K562 (cell line): ENCODE measurements at regions not wholly inside any gene's neighbourhood (a gene's known extent, or its start where the extent isn't known, plus 50 kb on each side); places are given as distances from the start of the nearest gene placed in this dataset.

Source experiments
- ATAC-seq: fragments of 200-7000 bp; cut with Tn5 transposase; 3 replicates; pipeline ENCODE4 v1.9.1; 2020; ENCODE audit warnings: moderate library complexity
- BruUV-seq: library from RNA; stranded (reverse); fragments of 400-500 nt; replicated peaks from 2 replicates; lab custom pipeline; 2021; lab: Mats Ljungman, UMichigan
- CTCF ChIA-PET: fragments of 300-600 bp; formaldehyde crosslinking; extraction: SDS; loops from one replicate; lab custom pipeline; 2021; ENCODE audit warnings: low intra/inter-chr PET ratio; lab: Yijun Ruan, JAX
- POLR2A ChIA-PET: fragments of 300-600, 350-650 bp; sonication (Branson Sonifier 250); formaldehyde crosslinking; extraction: SDS; loops from one replicate; lab custom pipeline; 2021; ENCODE audit warnings: antibody characterized with exemption, inconsistent platforms; lab: Yijun Ruan, JAX
- DNase-seq, 4 experiments: peaks; one replicate each; pipeline versions ENCODE4 v3.0.0 to v3.0.0-alpha.2; 2011 to 2018; ENCODE audit warnings: low spot score in 3 of 4, mixed read lengths in 3 of 4; ENCODE audit errors: extremely low read depth in 1 of 4
- FAIRE-seq: peaks from 2 replicates; lab custom pipeline; 2011; peaks lifted over from hg19 to GRCh38; lab: Jason Lieb, UNC
- H2AFZ ChIP-seq: 2 replicates; pipeline ENCODE4 v1.6.0; 2011; ENCODE audit warnings: low read depth, low read length, control low read depth, inconsistent platforms
- H3K27ac ChIP-seq: fragments of 200-600 bp; 3 replicates; pipeline ENCODE4 v1.8.0; 2011; ENCODE audit warnings: low read depth, mild to moderate bottlenecking, control low read depth, inconsistent platforms, low read length, moderate library complexity, mixed read lengths; ENCODE audit errors: extremely low read depth
- H3K27me3 ChIP-seq, 2 experiments: fragments of 300-600 bp in 1 of 2; 2 replicates in 1 of 2; 3 replicates in 1 of 2; pipeline versions ENCODE4 v1.6.0 to v1.8.0; 2011; ENCODE audit warnings: inconsistent platforms in 2 of 2, low read length in 2 of 2, mild to moderate bottlenecking in 1 of 2, mixed read lengths in 1 of 2, moderate library complexity in 1 of 2; ENCODE audit not compliant: control insufficient read depth in 2 of 2, insufficient read depth in 2 of 2
- H3K36me3 ChIP-seq: fragments of 300-600 bp; 3 replicates; pipeline ENCODE4 v1.8.0; 2011; ENCODE audit warnings: mild to moderate bottlenecking, low read length, inconsistent platforms; ENCODE audit not compliant: control insufficient read depth, insufficient read depth
- H3K4me1 ChIP-seq, 2 experiments: fragments of 200-600 bp in 1 of 2; replicated peaks in 1 of 2; 2 replicates in 1 of 2; 3 replicates in 1 of 2; pipeline versions ENCODE4 v1.5.1 to v1.8.0; 2011; ENCODE audit warnings: inconsistent platforms in 2 of 2, low read length in 2 of 2, mild to moderate bottlenecking in 1 of 2, mixed read lengths in 1 of 2, moderate library complexity in 1 of 2; ENCODE audit not compliant: control insufficient read depth in 2 of 2, insufficient read depth in 2 of 2
- H3K4me2 ChIP-seq: 2 replicates; pipeline ENCODE4 v1.6.1; 2011; ENCODE audit warnings: low read length, control low read depth, inconsistent platforms, mixed read lengths; ENCODE audit not compliant: insufficient read depth
- H3K4me3 ChIP-seq: fragments of 200-600 bp; sonication (generic), shearing (Covaris generic); 2 replicates; pipeline ENCODE4 v1.5.1; 2016; ENCODE audit warnings: control low read depth, inconsistent platforms
- H3K79me2 ChIP-seq: fragments of 200-600 bp; 3 replicates; pipeline ENCODE4 v1.8.0; 2011; ENCODE audit warnings: low read length, inconsistent platforms; ENCODE audit not compliant: control insufficient read depth, insufficient read depth
- H3K9ac ChIP-seq, 2 experiments: 2 replicates each; pipeline versions ENCODE4 v1.6.0 to v1.6.1; 2011; ENCODE audit warnings: low read depth in 2 of 2, low read length in 2 of 2, control low read depth in 1 of 2, inconsistent platforms in 1 of 2, mild to moderate bottlenecking in 1 of 2, mixed read lengths in 1 of 2; ENCODE audit not compliant: insufficient read depth in 1 of 2
- H3K9me1 ChIP-seq: one replicate; pipeline ENCODE4 v1.6.0; 2011; ENCODE audit warnings: inconsistent platforms, mild to moderate bottlenecking, low read length, moderate library complexity; ENCODE audit not compliant: control insufficient read depth, insufficient read depth
- H3K9me3 ChIP-seq: replicated peaks from 2 replicates; pipeline ENCODE4 v1.5.1; 2011; ENCODE audit warnings: low read depth, low read length, inconsistent platforms; ENCODE audit not compliant: control insufficient read depth, insufficient read depth
- H4K20me1 ChIP-seq: replicated peaks from 2 replicates; pipeline ENCODE4 v1.6.1; 2011; ENCODE audit warnings: low read length, inconsistent platforms, mixed read lengths; ENCODE audit not compliant: control insufficient read depth, insufficient read depth
- WGBS: fragments of 100-300 bp; shearing (Covaris generic); methylation state at CpG from one replicate; pipeline ENCODE4 v1.1.6; 2016; ENCODE audit warnings: low coverage, mixed read lengths; ENCODE audit not compliant: insufficient coverage; ENCODE audit errors: missing lambda C conversion rate; 5-methylcytosine and 5-hydroxymethylcytosine counted together
- in situ Hi-C: fragments of 300-500 bp; cut with MboI; formaldehyde crosslinking; loops from 4 replicates; pipeline ENCODE4 v1.15.0; 2018; ENCODE audit warnings: inconsistent platforms, mixed read lengths
- intact Hi-C: fragments of 100-400 bp; cut with micrococcal nuclease; formaldehyde crosslinking; loops from 2 replicates; pipeline ENCODE4 v1.14.2; 2022
- TF ChIP-seq, protein P1 (sequence below): sonication (generic); formaldehyde crosslinking; IDR thresholded peaks from 2 replicates; pipeline ENCODE4 v1.8.0; 2023; ENCODE audit warnings: missing genetic modification reagents, mild to moderate bottlenecking, borderline replicate concordance
- TF ChIP-seq, protein P2 (sequence below): fragments of 450-650 bp; conservative IDR thresholded peaks from 2 replicates; pipeline ENCODE4 v1.6.1; 2016; ENCODE audit warnings: missing genetic modification characterization, low read depth, mild to moderate bottlenecking, missing compliant biosample characterization, moderate library complexity

DNA sequence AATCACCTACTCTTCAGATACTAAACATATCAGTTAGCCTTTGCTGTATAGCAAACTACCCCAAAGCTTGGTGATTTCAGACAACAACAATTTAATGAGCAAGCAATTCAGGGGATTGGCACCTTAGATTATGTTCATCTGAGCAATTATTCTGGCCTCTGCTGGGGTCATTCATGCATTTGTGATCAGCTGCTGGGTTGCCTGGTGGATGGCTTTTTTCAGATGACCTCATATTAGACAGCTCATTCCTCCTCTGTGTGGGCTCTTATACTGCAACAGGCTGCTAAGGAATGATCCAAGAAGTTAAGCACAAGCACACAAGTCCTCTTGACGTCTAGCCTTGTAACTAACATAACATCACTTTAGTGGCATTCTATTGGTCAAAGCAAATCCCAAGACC lies 153.0 kb upstream of the PPP1R2C start (continued):
- TF ChIP-seq, protein P1, sequence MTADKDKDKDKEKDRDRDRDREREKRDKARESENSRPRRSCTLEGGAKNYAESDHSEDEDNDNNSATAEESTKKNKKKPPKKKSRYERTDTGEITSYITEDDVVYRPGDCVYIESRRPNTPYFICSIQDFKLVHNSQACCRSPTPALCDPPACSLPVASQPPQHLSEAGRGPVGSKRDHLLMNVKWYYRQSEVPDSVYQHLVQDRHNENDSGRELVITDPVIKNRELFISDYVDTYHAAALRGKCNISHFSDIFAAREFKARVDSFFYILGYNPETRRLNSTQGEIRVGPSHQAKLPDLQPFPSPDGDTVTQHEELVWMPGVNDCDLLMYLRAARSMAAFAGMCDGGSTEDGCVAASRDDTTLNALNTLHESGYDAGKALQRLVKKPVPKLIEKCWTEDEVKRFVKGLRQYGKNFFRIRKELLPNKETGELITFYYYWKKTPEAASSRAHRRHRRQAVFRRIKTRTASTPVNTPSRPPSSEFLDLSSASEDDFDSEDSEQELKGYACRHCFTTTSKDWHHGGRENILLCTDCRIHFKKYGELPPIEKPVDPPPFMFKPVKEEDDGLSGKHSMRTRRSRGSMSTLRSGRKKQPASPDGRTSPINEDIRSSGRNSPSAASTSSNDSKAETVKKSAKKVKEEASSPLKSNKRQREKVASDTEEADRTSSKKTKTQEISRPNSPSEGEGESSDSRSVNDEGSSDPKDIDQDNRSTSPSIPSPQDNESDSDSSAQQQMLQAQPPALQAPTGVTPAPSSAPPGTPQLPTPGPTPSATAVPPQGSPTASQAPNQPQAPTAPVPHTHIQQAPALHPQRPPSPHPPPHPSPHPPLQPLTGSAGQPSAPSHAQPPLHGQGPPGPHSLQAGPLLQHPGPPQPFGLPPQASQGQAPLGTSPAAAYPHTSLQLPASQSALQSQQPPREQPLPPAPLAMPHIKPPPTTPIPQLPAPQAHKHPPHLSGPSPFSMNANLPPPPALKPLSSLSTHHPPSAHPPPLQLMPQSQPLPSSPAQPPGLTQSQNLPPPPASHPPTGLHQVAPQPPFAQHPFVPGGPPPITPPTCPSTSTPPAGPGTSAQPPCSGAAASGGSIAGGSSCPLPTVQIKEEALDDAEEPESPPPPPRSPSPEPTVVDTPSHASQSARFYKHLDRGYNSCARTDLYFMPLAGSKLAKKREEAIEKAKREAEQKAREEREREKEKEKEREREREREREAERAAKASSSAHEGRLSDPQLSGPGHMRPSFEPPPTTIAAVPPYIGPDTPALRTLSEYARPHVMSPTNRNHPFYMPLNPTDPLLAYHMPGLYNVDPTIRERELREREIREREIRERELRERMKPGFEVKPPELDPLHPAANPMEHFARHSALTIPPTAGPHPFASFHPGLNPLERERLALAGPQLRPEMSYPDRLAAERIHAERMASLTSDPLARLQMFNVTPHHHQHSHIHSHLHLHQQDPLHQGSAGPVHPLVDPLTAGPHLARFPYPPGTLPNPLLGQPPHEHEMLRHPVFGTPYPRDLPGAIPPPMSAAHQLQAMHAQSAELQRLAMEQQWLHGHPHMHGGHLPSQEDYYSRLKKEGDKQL (CRISPR knock-in tag) = no peak

DNA sequence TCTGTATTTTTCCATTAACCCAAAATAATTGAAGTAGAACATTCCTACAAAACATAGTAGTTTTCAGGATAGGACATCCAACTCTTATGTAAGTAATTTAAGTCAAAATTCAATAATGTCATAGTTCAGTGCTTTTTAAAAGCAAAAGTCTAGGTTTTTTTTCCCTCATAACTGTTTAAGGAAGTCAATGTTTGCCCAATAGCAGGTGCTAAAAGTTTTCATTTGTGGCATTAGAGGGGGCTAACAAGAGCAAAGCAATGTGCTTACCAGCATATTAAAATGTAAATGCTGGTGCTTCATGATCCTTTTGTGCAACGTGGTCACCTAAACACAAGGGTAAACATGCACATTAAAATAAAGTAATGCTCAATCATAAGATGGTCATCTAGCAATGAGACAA lies 155.2 kb upstream of the PPP1R2C start:
- in situ Hi-C loops = no loop called here
- no peak for DNase-seq

More for the DNA sequence above, 155.2 kb upstream of the PPP1R2C start:
- no peak overlapping the region for H3K4me3 ChIP-seq
- no peak overlapping the region for H3K27ac ChIP-seq
- no peaks in the 10 kb centered on the region for H3K9me3 ChIP-seq
- H3K27me3 ChIP-seq = no peaks in the 10 kb centered on the region
- H3K36me3 ChIP-seq = no peaks in the 10 kb centered on the region
- 0% methylated on average over 1 of the region's 1 CpG for WGBS
- intact Hi-C loops = no loop called here
- no peaks in the 10 kb centered on the region for H3K9me1 ChIP-seq
- BruUV-seq = no TSS peak
- H3K79me2 ChIP-seq = no peaks in the 10 kb centered on the region
- ATAC-seq (no peak), FAIRE-seq (no peak)
- no peaks in the 10 kb centered on the region for H4K20me1 ChIP-seq
- no peaks in the 10 kb centered on the region; a peak in 1 of 5 replicates for H3K4me1 ChIP-seq
- POLR2A ChIA-PET = no interaction called here
- TF ChIP-seq, protein P2, sequence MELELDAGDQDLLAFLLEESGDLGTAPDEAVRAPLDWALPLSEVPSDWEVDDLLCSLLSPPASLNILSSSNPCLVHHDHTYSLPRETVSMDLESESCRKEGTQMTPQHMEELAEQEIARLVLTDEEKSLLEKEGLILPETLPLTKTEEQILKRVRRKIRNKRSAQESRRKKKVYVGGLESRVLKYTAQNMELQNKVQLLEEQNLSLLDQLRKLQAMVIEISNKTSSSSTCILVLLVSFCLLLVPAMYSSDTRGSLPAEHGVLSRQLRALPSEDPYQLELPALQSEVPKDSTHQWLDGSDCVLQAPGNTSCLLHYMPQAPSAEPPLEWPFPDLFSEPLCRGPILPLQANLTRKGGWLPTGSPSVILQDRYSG (tag) = no peak
- no peak overlapping the region for H3K9ac ChIP-seq
- H2AFZ ChIP-seq = no peak overlapping the region
- CTCF ChIA-PET = no interaction called here
- H3K4me2 ChIP-seq = no peak overlapping the region
